C4-2B (cell line): ENCODE measurements at regions not wholly inside any gene's neighbourhood (a gene's known extent, or its start where the extent isn't known, plus 50 kb on each side); places are given as distances from the start of the nearest gene placed in this dataset.

Experiments
- CTCF ChIP-seq: fragments of 450-650 bp; conservative IDR thresholded peaks from 2 replicates; pipeline ENCODE4 v1.5.1; 2017; ENCODE audit warnings: mild to moderate bottlenecking
- ZFX ChIP-seq: fragments of 450-650 bp; IDR thresholded peaks from 2 replicates; pipeline ENCODE4 v1.6.1; 2017

- no peak for TF ChIP-seq CTCF
- no peak for TF ChIP-seq ZFX
These were observed 199.4 kb upstream of the PPP2R3A start for GRCh38 chr3:135766115-135766514.
